NOMO-1 treated with DMSO at 0.1 percent for 48 hours (cell line): ENCODE measurements at regions not wholly inside any gene's neighbourhood (a gene's known extent, or its start where the extent isn't known, plus 50 kb on each side); places are given as distances from the start of the nearest gene placed in this dataset.

Experiments
- DNase-seq: peaks from one replicate; lab custom pipeline; 2025; ENCODE audit not compliant: unreplicated experiment; lab: John Stamatoyannopoulos, UW

- DNase-seq: no peak
These were observed 324.6 kb downstream of the MID1IP1 start for GRCh38 chrX:39125834-39126233.

- peak; percentile 51 for DNase-seq
These were observed 332.7 kb downstream of the MID1IP1 start for GRCh38 chrX:39133971-39134370.

- DNase-seq: no peak
These were observed 336.2 kb downstream of the MID1IP1 start for GRCh38 chrX:39137363-39137954.

GRCh38 chrX:39140581-39140980, 339.3 kb downstream of the MID1IP1 start:
- DNase-seq: no peak

- DNase-seq: peak; percentile 96
These were observed 343.1 kb downstream of the MID1IP1 start for GRCh38 chrX:39144323-39144722.

GRCh38 chrX:39144956-39145355, 343.7 kb downstream of the MID1IP1 start:
- peak; percentile 95 for DNase-seq

GRCh38 chrX:39145859-39146258, 344.6 kb downstream of the MID1IP1 start:
- DNase-seq: no peak

- DNase-seq: peak; percentile 87
These were observed 348.5 kb downstream of the MID1IP1 start for GRCh38 chrX:39149761-39150160.

- DNase-seq: no peak
These were observed 349.0 kb downstream of the MID1IP1 start for GRCh38 chrX:39150220-39150619.

GRCh38 chrX:39150621-39151020, 349.4 kb downstream of the MID1IP1 start:
- DNase-seq: no peak

GRCh38 chrX:39152106-39152649, 350.9 kb downstream of the MID1IP1 start:
- DNase-seq: peak; percentile 48

- no peak for DNase-seq
These were observed 354.8 kb downstream of the MID1IP1 start for GRCh38 chrX:39156051-39156450.

GRCh38 chrX:39157006-39157405, 355.7 kb downstream of the MID1IP1 start:
- DNase-seq: no peak

- DNase-seq: no peak
These were observed 356.5 kb downstream of the MID1IP1 start for GRCh38 chrX:39157796-39158195.

- DNase-seq: peak; percentile 59
These were observed 357.8 kb downstream of the MID1IP1 start for GRCh38 chrX:39158801-39159657.

- no peak for DNase-seq
These were observed 358.8 kb downstream of the MID1IP1 start for GRCh38 chrX:39159921-39160507.

- DNase-seq: peak; percentile 24
These were observed 360.5 kb downstream of the MID1IP1 start for GRCh38 chrX:39161611-39162255.

- no peak for DNase-seq
These were observed 361.1 kb downstream of the MID1IP1 start for GRCh38 chrX:39162322-39162735.

- DNase-seq: no peak
These were observed 362.4 kb downstream of the MID1IP1 start for GRCh38 chrX:39163581-39164126.

- DNase-seq: no peak
These were observed 363.0 kb downstream of the MID1IP1 start for GRCh38 chrX:39164212-39164611.

GRCh38 chrX:39165185-39165584, 363.9 kb downstream of the MID1IP1 start:
- no peak for DNase-seq
